ENCODE measurements at regions not wholly inside any gene's neighbourhood (a gene's known extent, or its start where the extent isn't known, plus 50 kb on each side); places are given as distances from the start of the nearest gene placed in this dataset.

DNA sequence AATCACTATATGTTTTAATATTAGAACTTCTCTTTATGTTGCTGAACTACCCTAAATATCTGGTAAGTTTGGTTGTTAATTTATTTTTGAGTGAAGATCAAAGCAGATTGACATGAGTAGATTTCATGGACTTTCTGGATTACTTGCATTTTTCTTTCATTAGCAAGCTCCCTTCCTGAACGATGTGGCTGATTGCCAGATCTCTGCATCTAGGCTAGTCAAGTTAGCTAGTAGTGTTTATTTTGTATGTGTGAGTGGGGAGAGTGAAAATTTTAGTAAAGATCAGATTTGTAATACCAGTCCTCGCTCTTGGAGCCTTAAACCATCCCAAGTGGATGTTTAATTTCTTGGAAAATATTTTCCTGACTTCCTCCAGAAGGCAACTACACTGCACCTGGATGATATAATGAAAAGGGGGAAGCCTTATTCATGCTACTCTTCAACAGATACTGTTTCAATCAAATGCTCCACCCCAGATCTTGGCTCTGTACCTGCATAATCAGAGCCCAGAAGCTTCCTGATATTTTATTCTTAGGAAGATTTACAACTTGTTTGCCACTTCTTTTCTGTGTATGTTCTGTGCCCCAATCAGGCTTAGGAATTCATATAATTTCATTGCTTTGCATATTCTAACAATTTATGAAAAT, 143.2 kb upstream of the GRIA4 start:
- in situ Hi-C loops (cut with HindIII; ENCODE audit: low pct_unique_long_range_greater_than_20kb, low sequenced_read_pairs) = no loop called here
- peak in 1 of 2 experiments; percentile 20 for DNase-seq (ENCODE audit: low read depth in 1 of 2, low spot score in 1 of 2)
- TF ChIP-seq JUND (IDR thresholded peaks at IDR 0.05; ENCODE audit: low read depth) = no peak

DNA sequence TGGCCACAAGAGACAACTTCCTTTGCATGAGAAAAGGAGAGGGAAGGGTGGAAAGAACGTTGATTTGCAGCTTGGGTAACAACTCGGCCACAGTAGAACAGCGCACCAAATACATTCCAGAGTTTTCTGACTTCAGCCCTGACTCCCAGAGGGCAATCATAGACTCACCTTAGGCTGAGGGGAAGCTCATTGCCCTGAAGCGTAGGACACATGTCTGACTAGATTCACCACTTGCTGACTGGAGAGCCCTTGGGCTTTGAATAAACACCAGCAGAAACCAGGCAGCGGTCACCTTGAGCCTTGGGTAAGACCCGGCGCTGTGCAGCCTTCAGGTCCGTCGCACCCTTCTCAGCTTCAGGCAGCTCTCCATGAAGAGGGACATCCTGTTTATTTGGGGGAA, 151.8 kb upstream of the GRIA4 start:
- TF ChIP-seq JUND (IDR thresholded peaks at IDR 0.05; ENCODE audit: low read depth) = no peak
- in situ Hi-C loops (cut with HindIII; ENCODE audit: low pct_unique_long_range_greater_than_20kb, low sequenced_read_pairs) = no loop called here
- DNase-seq (ENCODE audit: low read depth in 1 of 2, low spot score in 1 of 2) = peak in 1 of 2 experiments; percentile 15

DNA sequence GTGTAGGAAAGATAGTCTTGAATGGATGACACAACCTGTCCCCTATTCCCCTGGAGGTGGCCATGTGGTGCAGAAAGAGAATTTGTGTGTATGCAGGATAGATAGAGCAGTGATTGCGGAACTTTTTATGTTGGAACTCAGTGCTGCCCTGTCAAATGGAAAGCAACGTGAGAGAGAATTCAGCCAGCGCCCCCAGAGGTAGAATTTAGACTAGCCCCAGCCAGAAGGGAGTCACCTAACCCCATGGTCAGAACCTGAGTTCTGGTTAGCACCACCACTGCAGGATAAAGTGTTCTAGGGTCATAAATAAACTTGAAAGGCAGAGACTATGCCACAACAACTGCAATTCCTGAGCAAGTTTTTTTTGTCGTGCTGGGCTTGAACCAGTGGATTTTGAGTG, 152.9 kb upstream of the GRIA4 start:
- in situ Hi-C loops (cut with HindIII; ENCODE audit: low pct_unique_long_range_greater_than_20kb, low sequenced_read_pairs) = no loop called here
- DNase-seq (ENCODE audit: low read depth in 1 of 2, low spot score in 1 of 2) = peak in 1 of 2 experiments; percentile 16
- TF ChIP-seq JUND (IDR thresholded peaks at IDR 0.05; ENCODE audit: low read depth) = no peak

DNA sequence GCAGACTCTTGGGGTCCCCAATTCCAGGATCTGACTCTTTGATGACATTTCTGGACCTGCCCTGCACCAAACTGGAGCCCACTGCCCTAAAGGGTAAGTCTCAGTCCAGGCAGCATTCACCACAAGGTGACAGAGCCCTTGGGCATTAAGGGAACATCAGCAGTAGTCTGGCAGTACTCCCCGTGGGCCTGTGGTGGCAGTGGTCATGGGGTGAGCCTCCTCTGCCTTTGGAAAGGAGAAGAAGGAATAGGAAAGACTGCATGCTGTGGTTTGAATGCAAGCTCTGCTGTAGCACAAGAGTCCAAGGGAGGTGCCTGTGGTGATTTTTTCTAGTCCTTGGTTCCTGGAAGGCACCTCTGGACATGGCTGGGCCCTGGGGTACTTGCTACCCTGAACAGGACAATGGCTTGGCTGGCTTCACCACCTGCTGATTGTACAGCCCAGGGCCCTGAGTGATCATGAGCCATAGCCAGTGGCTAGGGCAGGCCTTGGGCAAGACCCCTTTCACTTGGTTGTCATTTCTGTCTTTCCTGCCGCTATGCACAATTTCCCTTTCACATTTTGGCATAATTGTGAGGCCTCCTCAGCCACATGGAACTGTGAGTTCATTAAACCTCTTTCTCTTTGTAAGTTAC, 160.7 kb upstream of the GRIA4 start:
- in situ Hi-C loops (cut with HindIII; ENCODE audit: low pct_unique_long_range_greater_than_20kb, low sequenced_read_pairs) = no loop called here
- no peak for TF ChIP-seq JUND (IDR thresholded peaks at IDR 0.05; ENCODE audit: low read depth)
- no peak for DNase-seq (ENCODE audit: low read depth in 1 of 2, low spot score in 1 of 2)

DNA sequence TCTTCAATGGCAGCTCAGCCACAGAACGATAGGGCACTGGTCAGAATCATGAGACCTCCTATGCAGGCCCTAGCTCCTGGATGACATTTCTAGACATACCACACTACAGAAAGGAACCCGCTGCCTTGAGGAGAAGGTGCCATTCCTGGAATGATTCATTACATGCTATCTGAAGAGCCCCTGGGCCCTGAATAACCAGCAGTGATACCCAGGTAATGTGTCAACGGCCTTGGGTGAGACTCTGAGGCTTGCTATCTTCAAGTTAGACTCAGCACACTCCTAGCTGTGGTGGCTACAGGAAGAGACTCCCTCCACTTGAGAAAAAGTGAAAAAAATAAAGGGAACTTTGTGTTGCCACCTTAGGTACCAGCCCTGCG, 161.2 kb upstream of the GRIA4 start:
- DNase-seq (ENCODE audit: low read depth in 1 of 2, low spot score in 1 of 2) = no peak
- in situ Hi-C loops (cut with HindIII; ENCODE audit: low pct_unique_long_range_greater_than_20kb, low sequenced_read_pairs) = no loop called here
- TF ChIP-seq JUND (IDR thresholded peaks at IDR 0.05; ENCODE audit: low read depth) = no peak

DNA sequence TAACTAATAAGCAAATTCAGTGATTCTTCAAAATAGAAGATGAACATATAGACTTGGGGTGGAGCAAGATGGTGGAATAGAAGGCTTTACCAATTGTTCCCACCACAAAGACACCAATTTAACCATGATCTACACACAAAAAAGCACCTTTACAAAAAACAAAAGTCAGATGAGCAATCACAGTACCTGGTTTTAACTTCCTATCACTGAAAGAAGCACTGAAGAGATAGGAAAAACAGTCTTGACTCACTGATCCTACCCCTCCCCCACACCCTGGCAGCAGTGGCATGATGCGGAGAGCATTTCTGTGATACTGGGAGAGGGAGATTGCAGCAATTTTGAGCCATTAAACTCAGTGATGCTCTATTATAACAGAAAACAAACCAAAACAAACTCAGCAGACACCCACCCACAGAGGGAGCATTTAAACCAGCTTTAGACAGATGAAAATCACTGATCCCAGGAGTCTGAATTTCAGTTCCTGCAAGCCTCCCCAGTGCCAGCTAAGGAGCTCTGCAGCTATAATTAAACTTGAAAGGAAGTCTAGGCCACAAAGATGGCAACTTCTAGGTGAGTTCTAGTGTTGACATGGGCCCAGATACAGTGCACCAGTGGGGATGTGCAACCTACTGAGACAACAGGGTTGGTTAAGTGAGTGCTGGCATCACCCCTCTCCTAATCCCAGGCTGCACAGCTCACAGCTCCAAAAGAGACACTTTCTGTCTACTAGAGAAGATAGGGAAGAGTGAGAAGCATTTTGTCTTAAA, 161.8 kb upstream of the GRIA4 start:
- TF ChIP-seq JUND (IDR thresholded peaks at IDR 0.05; ENCODE audit: low read depth) = no peak
- DNase-seq (ENCODE audit: low read depth in 1 of 2, low spot score in 1 of 2) = no peak
- in situ Hi-C loops (cut with HindIII; ENCODE audit: low pct_unique_long_range_greater_than_20kb, low sequenced_read_pairs) = no loop called here

DNA sequence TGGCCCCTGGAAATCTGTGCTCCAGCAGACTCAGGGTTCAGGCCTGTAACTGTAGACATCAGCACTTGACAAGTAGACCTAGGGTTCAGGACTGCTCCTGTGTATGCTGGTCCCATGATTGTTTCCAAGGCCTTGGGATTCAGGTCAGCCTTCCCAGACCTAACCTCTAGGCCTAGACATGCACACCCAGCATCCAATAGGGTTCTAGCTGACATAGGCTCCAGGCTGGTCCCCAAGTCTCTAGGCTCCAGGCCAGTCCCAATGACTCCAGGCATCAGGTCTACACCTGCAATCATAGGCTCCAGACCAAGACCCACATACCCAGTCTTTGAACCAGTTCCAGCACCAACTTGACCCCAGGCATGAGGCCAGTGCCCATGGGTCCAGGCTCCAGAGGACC, 166.2 kb upstream of the GRIA4 start:
- TF ChIP-seq JUND (IDR thresholded peaks at IDR 0.05; ENCODE audit: low read depth) = no peak
- DNase-seq (ENCODE audit: low read depth in 1 of 2, low spot score in 1 of 2) = no peak
- in situ Hi-C loops (cut with HindIII; ENCODE audit: low pct_unique_long_range_greater_than_20kb, low sequenced_read_pairs) = no loop called here

DNA sequence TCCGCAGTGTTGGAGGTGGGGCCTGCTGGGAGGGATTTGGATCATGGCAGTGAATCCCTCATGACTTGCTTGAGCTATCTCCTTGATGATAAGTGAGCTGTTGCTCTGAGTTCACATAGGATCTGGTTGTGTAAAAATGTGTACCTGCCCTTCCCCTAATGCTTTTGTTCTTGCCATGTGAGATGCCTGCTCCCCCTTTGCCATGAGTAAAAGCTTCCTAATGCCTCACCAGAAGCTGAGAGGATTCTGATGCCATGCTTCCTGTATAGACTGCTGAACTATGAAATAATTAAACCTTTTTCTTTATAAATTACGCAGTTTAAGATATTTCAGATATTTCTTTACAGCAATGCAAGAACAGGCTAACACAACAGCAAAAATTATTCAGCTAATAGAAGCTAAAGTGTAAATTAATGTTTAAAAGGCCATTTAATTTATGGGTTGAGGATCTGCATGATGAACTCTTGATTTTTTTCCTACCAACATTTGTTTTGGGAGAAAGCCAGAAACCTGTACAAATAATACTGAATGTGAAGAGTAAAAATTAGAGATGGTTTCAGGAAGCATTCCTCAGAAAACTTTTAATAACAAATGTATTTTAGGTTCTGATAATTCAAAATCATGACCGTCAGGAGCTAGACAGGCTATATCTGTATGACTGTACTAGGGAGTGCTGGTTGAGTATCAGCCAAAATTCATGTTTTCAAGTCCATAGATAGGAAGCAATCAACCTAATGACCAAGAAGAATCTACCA, 177.5 kb upstream of the GRIA4 start:
- in situ Hi-C loops (cut with HindIII; ENCODE audit: low pct_unique_long_range_greater_than_20kb, low sequenced_read_pairs) = no loop called here
- no peak for TF ChIP-seq JUND (IDR thresholded peaks at IDR 0.05; ENCODE audit: low read depth)
- no peak for DNase-seq (ENCODE audit: low read depth in 1 of 2, low spot score in 1 of 2)

DNA sequence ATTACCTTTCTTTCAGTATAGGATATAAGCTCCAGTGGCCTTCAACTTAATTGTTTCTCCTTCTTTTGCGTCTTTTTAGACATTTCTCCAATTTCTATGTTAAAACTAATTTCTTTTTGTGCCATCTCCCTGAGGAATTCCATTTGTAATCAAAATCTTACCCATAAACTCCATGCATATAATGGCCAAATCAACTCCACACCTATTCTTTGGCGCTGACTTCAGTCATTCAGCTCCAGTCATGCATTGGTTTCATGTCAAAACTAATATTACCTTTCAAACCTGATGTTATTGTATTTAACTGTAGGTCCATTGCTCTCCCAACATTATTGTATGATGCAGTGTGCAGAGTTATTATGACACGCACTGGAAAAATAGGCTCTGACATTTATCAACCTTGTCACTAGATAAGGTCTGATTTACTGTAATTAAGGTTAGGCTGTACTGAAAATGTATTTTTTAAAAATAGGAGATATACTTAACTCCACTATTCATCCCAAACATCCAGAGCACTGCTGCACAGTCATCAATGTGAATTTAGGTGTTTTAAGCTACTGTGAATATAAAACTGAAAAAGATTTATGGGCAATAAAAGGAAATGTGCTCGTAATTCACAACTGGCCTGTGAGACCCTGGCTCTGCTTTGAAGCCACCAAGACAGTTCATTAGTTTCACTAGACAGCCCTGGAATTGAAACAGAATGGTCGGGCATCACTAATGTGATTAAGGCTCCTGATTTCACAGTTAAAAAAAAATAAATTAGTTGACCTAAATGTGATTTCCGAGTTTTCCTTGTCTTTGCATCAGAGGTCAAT, 180.6 kb upstream of the GRIA4 start:
- DNase-seq (ENCODE audit: low read depth in 1 of 2, low spot score in 1 of 2) = no peak
- in situ Hi-C loops (cut with HindIII; ENCODE audit: low pct_unique_long_range_greater_than_20kb, low sequenced_read_pairs) = no loop called here
- TF ChIP-seq JUND (IDR thresholded peaks at IDR 0.05; ENCODE audit: low read depth) = no peak

DNA sequence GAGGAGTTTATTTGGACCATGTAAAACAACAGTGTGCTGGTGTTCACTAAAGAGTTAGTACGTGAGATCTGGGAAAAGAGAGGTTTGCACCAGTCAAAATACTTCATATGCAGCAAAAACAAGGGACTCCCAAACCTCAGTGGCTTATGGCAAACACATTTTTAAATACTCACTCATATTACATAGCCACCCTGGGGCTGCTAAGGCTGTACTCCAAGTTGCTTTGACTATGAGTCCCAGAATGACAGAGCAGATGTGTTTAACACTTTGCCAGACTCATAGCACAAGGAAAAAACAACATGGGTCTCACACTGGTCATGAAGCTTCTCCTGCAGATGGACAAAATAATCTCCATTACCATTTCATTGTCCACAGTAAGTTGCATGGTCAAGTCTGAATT, 202.8 kb upstream of the GRIA4 start:
- no peak for DNase-seq (ENCODE audit: low read depth in 1 of 2, low spot score in 1 of 2)
- TF ChIP-seq JUND (IDR thresholded peaks at IDR 0.05; ENCODE audit: low read depth) = no peak
- in situ Hi-C loops (cut with HindIII; ENCODE audit: low pct_unique_long_range_greater_than_20kb, low sequenced_read_pairs) = no loop called here

DNA sequence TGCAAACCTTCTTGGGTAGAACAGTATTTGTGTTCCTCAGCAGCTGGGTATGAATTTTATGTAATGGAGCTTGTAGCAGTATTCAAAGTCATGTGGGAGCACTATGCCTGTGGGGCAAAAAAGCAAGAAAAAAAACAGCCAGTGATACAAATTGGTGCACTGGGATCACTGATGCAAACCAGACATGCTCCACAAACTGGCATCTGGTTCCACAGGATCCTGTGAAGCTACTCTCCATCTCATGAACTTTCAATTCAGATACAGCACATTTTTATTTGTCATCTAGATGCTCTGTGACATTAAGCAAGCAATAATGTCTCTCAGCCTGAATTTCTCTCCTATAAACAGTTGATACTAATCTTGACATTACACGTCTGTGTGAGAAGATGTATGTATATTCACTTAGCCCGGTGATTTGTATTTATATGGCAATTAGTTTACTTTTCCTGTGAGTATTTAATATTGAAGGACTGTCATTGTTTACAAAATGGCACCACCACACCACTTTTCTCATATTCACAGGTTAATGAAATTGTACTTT, 208.5 kb upstream of the GRIA4 start:
- in situ Hi-C loops (cut with HindIII; ENCODE audit: low pct_unique_long_range_greater_than_20kb, low sequenced_read_pairs) = no loop called here
- no peak for DNase-seq (ENCODE audit: low read depth in 1 of 2, low spot score in 1 of 2)
- TF ChIP-seq JUND (IDR thresholded peaks at IDR 0.05; ENCODE audit: low read depth) = no peak

DNA sequence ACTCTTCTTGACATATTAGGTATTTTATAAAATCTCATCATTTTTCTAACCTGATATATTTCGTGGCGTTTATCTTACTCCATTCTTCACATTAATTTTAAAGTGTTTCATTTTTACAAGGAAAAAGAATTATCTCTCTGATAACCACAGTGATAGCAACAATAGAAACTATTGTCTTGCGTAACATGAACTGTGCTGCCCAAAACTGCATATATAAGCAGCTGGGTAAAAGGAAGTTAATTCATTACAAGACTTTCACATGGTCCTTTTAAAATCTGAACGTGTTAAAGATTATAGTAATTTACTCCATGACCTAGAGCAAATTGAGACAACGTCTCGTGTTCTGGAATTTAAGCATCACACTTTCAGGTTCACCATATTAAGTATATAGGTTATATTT, 210.4 kb upstream of the GRIA4 start:
- TF ChIP-seq JUND (IDR thresholded peaks at IDR 0.05; ENCODE audit: low read depth) = no peak
- in situ Hi-C loops (cut with HindIII; ENCODE audit: low pct_unique_long_range_greater_than_20kb, low sequenced_read_pairs) = no loop called here
- no peak for DNase-seq (ENCODE audit: low read depth in 1 of 2, low spot score in 1 of 2)

Data from T47D (cell line).